SK-N-SH treated with all-trans-retinoic acid at 6 μM for 48 hours (cell line): ENCODE measurements at regions not wholly inside any gene's neighbourhood (a gene's known extent, or its start where the extent isn't known, plus 50 kb on each side); places are given as distances from the start of the nearest gene placed in this dataset.

Experiments
- ATAC-seq: fragments of 200-7000 bp; cut with Tn5 transposase; 3 replicates; pipeline ENCODE4 v1.9.1; 2020; ENCODE audit warnings: mild to moderate bottlenecking, moderate library complexity
- BACH2 ChIP-seq: fragments of 250-450 bp; sonication (Bioruptor Pico); IDR thresholded peaks from 2 replicates; pipeline ENCODE4 v1.9.0; 2021; ENCODE audit warnings: mild to moderate bottlenecking, borderline replicate concordance
- CSDC2 ChIP-seq: fragments of 250-450 bp; sonication (Bioruptor Pico); IDR thresholded peaks from 2 replicates; pipeline ENCODE4 v1.5.0; 2020; ENCODE audit warnings: mild to moderate bottlenecking, moderate library complexity
- ESRRG ChIP-seq: fragments of 250-450 bp; sonication (Bioruptor Pico); IDR thresholded peaks from 2 replicates; pipeline ENCODE4 v1.6.1; 2021; ENCODE audit warnings: mild to moderate bottlenecking
- GLIS3 ChIP-seq: fragments of 250-450 bp; sonication (Bioruptor Pico); IDR thresholded peaks from 2 replicates; pipeline ENCODE4 v1.5.0; 2020; ENCODE audit warnings: mild to moderate bottlenecking, moderate library complexity
- ISL1 ChIP-seq: fragments of 250-450 bp; sonication (Bioruptor Pico); IDR thresholded peaks from 2 replicates; pipeline ENCODE4 v2.1.2; 2022; ENCODE audit warnings: mild to moderate bottlenecking, moderate library complexity
- OSR1 ChIP-seq: fragments of 250-450 bp; sonication (Bioruptor Pico); IDR thresholded peaks from 2 replicates; pipeline ENCODE4 v1.8.0; 2022; ENCODE audit warnings: moderate library complexity, mild to moderate bottlenecking, inconsistent platforms
- PPARA ChIP-seq: fragments of 250-450 bp; sonication (Bioruptor Pico); IDR thresholded peaks from 2 replicates; pipeline ENCODE4 v1.5.0; 2020; ENCODE audit warnings: mild to moderate bottlenecking, borderline replicate concordance
- RARB ChIP-seq: fragments of 250-450 bp; sonication (Bioruptor Pico); IDR thresholded peaks from 2 replicates; pipeline ENCODE4 v1.8.0; 2021; ENCODE audit warnings: mild to moderate bottlenecking, moderate library complexity
- SNAI2 ChIP-seq: fragments of 250-450 bp; sonication (Bioruptor Pico); IDR thresholded peaks from 2 replicates; pipeline ENCODE4 v1.5.0; 2020; ENCODE audit warnings: mild to moderate bottlenecking, moderate library complexity
- TCF4 ChIP-seq: fragments of 250-450 bp; sonication (Bioruptor Pico); IDR thresholded peaks from 2 replicates; pipeline ENCODE4 v1.8.0; 2021; ENCODE audit warnings: mild to moderate bottlenecking, moderate library complexity, borderline replicate concordance
- TOX ChIP-seq: fragments of 250-450 bp; sonication (Bioruptor Pico); IDR thresholded peaks from 2 replicates; pipeline ENCODE4 v1.8.0; 2021; ENCODE audit warnings: mild to moderate bottlenecking, moderate library complexity, borderline replicate concordance
- ZFP3 ChIP-seq: fragments of 250-450 bp; sonication (Bioruptor Pico); IDR thresholded peaks from 2 replicates; pipeline ENCODE4 v1.5.0; 2020; ENCODE audit warnings: mild to moderate bottlenecking, moderate library complexity
- ZFP30 ChIP-seq: fragments of 450-650 bp; formaldehyde crosslinking; IDR thresholded peaks from 2 replicates; pipeline ENCODE4 v1.5.0; 2022; ENCODE audit warnings: mild to moderate bottlenecking, moderate library complexity
- ZNF565 ChIP-seq: fragments of 450-650 bp; formaldehyde crosslinking; conservative IDR thresholded peaks from 2 replicates; pipeline ENCODE4 v1.5.0; 2020; ENCODE audit warnings: low read depth, mild to moderate bottlenecking, moderate library complexity
- ZNF70 ChIP-seq: fragments of 450-650 bp; formaldehyde crosslinking; IDR thresholded peaks from 2 replicates; pipeline ENCODE4 v1.5.0; 2020; ENCODE audit warnings: mild to moderate bottlenecking, moderate library complexity
- TF ChIP-seq, protein P1 (sequence below): fragments of 250-450 bp; sonication (Bioruptor Pico); IDR thresholded peaks from 2 replicates; pipeline ENCODE4 v1.8.0; 2021; ENCODE audit warnings: low read depth, mild to moderate bottlenecking, moderate library complexity, borderline replicate concordance
- TF ChIP-seq, protein P2 (sequence below): fragments of 250-450 bp; sonication (Bioruptor Pico); IDR thresholded peaks from 2 replicates; pipeline ENCODE4 v1.5.0; 2020; ENCODE audit warnings: mild to moderate bottlenecking, moderate library complexity
- TF ChIP-seq, protein P3 (sequence below): fragments of 250-450 bp; sonication (Bioruptor Pico); IDR thresholded peaks from 2 replicates; pipeline ENCODE4 v1.5.1; 2021; ENCODE audit warnings: mild to moderate bottlenecking, moderate library complexity
- TF ChIP-seq, protein P4 (sequence below): fragments of 250-450 bp; sonication (Bioruptor Pico); IDR thresholded peaks from 2 replicates; pipeline ENCODE4 v1.5.1; 2020; ENCODE audit warnings: low read depth, mild to moderate bottlenecking, moderate library complexity

DNA sequence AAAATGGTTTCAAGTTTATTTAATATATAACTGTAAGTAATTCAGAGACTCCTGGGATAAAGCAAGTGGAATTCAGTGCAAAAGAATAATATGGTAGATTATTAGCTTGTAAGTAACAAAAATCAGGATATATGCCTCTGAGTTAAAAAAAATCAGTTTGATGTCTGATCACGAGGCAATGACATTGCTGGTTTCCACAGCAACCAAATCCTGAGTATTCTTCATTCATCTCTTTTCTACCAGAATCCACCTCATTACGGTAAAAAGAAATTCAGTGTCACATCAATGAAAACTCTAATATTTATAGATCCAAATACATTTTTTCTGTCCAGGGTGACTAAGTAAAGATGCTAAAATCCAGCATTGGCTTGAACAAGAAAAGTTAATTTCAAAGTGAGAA is 642.3 kb upstream of the TMPRSS15 start:
- ATAC-seq: no peak

DNA sequence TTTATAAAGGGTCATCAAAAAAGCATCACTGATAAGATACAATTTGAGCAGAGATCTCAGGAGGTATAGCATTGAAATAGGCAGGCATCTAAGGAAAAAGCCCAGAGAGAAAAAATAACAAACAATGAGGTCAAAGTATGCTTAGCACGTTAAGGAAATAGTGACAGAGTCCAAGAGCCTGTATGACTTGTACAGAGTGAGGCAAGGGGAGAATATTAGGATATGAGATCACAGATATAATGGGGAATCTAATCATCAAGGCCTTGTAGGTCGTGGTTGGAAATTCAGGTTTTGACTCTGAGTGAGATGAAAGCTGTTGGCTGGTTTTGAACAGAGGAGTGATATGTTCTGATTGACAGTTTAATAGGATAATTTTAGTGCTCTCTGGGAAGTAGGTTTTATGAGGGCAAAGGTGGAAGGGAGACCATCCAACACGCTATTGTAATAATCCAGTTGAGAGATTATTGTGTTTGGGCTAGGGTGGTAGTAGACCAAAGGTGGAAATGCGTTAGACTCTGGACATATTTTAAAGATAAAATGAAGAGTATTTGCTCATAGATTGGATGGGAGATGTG is 644.6 kb upstream of the TMPRSS15 start:
- no peak for TF ChIP-seq ZNF565 (CRISPR knock-in tag)
- TF ChIP-seq, protein P1, sequence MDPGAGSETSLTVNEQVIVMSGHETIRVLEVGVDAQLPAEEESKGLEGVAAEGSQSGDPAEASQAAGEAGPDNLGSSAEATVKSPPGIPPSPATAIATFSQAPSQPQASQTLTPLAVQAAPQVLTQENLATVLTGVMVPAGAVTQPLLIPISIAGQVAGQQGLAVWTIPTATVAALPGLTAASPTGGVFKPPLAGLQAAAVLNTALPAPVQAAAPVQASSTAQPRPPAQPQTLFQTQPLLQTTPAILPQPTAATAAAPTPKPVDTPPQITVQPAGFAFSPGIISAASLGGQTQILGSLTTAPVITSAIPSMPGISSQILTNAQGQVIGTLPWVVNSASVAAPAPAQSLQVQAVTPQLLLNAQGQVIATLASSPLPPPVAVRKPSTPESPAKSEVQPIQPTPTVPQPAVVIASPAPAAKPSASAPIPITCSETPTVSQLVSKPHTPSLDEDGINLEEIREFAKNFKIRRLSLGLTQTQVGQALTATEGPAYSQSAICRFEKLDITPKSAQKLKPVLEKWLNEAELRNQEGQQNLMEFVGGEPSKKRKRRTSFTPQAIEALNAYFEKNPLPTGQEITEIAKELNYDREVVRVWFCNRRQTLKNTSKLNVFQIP: no peak
- TF ChIP-seq CSDC2: no peak
- TF ChIP-seq, protein P2, sequence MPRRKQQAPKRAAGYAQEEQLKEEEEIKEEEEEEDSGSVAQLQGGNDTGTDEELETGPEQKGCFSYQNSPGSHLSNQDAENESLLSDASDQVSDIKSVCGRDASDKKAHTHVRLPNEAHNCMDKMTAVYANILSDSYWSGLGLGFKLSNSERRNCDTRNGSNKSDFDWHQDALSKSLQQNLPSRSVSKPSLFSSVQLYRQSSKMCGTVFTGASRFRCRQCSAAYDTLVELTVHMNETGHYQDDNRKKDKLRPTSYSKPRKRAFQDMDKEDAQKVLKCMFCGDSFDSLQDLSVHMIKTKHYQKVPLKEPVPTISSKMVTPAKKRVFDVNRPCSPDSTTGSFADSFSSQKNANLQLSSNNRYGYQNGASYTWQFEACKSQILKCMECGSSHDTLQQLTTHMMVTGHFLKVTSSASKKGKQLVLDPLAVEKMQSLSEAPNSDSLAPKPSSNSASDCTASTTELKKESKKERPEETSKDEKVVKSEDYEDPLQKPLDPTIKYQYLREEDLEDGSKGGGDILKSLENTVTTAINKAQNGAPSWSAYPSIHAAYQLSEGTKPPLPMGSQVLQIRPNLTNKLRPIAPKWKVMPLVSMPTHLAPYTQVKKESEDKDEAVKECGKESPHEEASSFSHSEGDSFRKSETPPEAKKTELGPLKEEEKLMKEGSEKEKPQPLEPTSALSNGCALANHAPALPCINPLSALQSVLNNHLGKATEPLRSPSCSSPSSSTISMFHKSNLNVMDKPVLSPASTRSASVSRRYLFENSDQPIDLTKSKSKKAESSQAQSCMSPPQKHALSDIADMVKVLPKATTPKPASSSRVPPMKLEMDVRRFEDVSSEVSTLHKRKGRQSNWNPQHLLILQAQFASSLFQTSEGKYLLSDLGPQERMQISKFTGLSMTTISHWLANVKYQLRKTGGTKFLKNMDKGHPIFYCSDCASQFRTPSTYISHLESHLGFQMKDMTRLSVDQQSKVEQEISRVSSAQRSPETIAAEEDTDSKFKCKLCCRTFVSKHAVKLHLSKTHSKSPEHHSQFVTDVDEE: no peak
- TF ChIP-seq BACH2 (CRISPR knock-in tag): no peak
- no peak for TF ChIP-seq GLIS3 (CRISPR knock-in tag)
- TF ChIP-seq RARB: no peak
- TF ChIP-seq ISL1: no peak
- no peak for TF ChIP-seq TCF4 (CRISPR knock-in tag)
- no peak for TF ChIP-seq ESRRG
- TF ChIP-seq, all 23 proteins: peak for 0
- ATAC-seq: no peak

More for the DNA sequence above, 642.3 kb upstream of the TMPRSS15 start:
- TF ChIP-seq BACH2 (CRISPR knock-in tag) (no peak), ZFP3 (CRISPR knock-in tag) (no peak), ESRRG (no peak), PPARA (CRISPR knock-in tag) (no peak), RARB (no peak)
- TF ChIP-seq, protein P3, sequence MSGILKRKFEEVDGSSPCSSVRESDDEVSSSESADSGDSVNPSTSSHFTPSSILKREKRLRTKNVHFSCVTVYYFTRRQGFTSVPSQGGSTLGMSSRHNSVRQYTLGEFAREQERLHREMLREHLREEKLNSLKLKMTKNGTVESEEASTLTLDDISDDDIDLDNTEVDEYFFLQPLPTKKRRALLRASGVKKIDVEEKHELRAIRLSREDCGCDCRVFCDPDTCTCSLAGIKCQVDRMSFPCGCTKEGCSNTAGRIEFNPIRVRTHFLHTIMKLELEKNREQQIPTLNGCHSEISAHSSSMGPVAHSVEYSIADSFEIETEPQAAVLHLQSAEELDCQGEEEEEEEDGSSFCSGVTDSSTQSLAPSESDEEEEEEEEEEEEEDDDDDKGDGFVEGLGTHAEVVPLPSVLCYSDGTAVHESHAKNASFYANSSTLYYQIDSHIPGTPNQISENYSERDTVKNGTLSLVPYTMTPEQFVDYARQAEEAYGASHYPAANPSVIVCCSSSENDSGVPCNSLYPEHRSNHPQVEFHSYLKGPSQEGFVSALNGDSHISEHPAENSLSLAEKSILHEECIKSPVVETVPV (CRISPR knock-in tag): no peak

DNA sequence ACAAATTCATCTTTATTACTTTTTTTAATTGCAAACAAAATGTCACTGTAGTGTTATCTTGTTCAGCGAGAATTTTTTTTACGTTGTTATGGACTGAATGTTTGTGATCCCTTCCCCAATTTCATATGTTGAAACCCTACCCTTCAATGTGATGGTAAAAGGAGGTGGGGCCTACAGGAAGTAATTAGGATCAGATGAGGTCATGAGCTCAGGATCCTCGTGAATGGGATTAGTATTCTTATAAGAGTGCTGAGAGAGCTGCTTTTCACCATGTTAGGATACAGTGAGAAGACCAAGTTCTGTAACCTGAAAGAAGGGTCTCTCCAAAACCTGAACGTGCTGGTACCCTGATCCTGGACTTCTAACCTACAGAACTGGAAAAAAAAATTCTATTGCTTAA is 646.0 kb upstream of the TMPRSS15 start:
- ATAC-seq: no peak

More for the DNA sequence above, 646.0 kb upstream of the TMPRSS15 start:
- no peak for TF ChIP-seq ZNF565 (CRISPR knock-in tag)
- no peak for TF ChIP-seq PPARA (CRISPR knock-in tag)
- TF ChIP-seq, protein P1: no peak
- TF ChIP-seq, protein P2: no peak
- no peak for TF ChIP-seq TCF4 (CRISPR knock-in tag)
- no peak for TF ChIP-seq ZFP3 (CRISPR knock-in tag)
- no peak for TF ChIP-seq TOX
- no peak for TF ChIP-seq ZFP30 (CRISPR knock-in tag)
- no peak for TF ChIP-seq SNAI2 (CRISPR knock-in tag)
- no peak for TF ChIP-seq ZNF70
- TF ChIP-seq, protein P3 (CRISPR knock-in tag): no peak
- no peak for TF ChIP-seq ESRRG
- TF ChIP-seq, protein P4, sequence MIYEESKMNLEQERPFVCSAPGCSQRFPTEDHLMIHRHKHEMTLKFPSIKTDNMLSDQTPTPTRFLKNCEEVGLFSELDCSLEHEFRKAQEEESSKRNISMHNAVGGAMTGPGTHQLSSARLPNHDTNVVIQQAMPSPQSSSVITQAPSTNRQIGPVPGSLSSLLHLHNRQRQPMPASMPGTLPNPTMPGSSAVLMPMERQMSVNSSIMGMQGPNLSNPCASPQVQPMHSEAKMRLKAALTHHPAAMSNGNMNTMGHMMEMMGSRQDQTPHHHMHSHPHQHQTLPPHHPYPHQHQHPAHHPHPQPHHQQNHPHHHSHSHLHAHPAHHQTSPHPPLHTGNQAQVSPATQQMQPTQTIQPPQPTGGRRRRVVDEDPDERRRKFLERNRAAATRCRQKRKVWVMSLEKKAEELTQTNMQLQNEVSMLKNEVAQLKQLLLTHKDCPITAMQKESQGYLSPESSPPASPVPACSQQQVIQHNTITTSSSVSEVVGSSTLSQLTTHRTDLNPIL: no peak
- TF ChIP-seq OSR1 (CRISPR knock-in tag): no peak
- no peak for TF ChIP-seq GLIS3 (CRISPR knock-in tag)
- TF ChIP-seq, all 23 proteins: peak for 0
